SK-N-SH (cell line): ENCODE measurements at regions not wholly inside any gene's neighbourhood (a gene's known extent, or its start where the extent isn't known, plus 50 kb on each side); places are given as distances from the start of the nearest gene placed in this dataset.

Source experiments
- CTCF ChIA-PET: fragments of 300-600, 350-600 bp; formaldehyde crosslinking; extraction: SDS; loops from one replicate; lab custom pipeline; 2021; lab: Yijun Ruan, JAX
- POLR2A ChIA-PET: fragments of 350-600 bp; sonication (Branson Sonifier 250); formaldehyde crosslinking; extraction: SDS; loops from one replicate; lab custom pipeline; 2020; ENCODE audit warnings: antibody characterized with exemption, inconsistent platforms; lab: Yijun Ruan, JAX
- DNase-seq: peaks from one replicate; pipeline ENCODE4 v3.0.0; 2012
- H2AFZ ChIP-seq: fragments of 200-600 bp; sonication (generic); 2 replicates; pipeline ENCODE4 v1.8.1; 2016; ENCODE audit warnings: antibody characterized with exemption, mild to moderate bottlenecking, low read depth
- H3F3A ChIP-seq: fragments of 200-600 bp; sonication (generic); replicated peaks from 2 replicates; pipeline ENCODE3; 2016; ENCODE audit warnings: antibody characterized with exemption, mild to moderate bottlenecking; ENCODE audit not compliant: insufficient read depth
- H3K27ac ChIP-seq, 2 experiments: fragments of 200-500 bp in 1 of 2; fragments of 200-600 bp in 1 of 2; sonication (Bioruptor generic) in 1 of 2; sonication (generic), shearing (Covaris generic) in 1 of 2; 2 replicates each; pipeline versions ENCODE4 v1.5.1 to v1.6.1; 2014 to 2016; ENCODE audit warnings: low read depth in 2 of 2, inconsistent platforms in 1 of 2, low read length in 1 of 2, mild to moderate bottlenecking in 1 of 2, mixed read lengths in 1 of 2
- H3K27me3 ChIP-seq: fragments of 200-600 bp; sonication (generic), shearing (Covaris generic); 2 replicates; pipeline ENCODE4 v1.6.1; 2016; ENCODE audit warnings: mixed run types; ENCODE audit not compliant: insufficient read depth
- H3K36me3 ChIP-seq, 2 experiments: fragments of 200-500 bp in 1 of 2; fragments of 200-600 bp in 1 of 2; sonication (Bioruptor generic) in 1 of 2; sonication (generic) in 1 of 2; replicated peaks in 1 of 2; 2 replicates each; pipeline versions ENCODE3 to v1.5.1; 2014 to 2016; ENCODE audit warnings: low read length in 1 of 2, mild to moderate bottlenecking in 1 of 2; ENCODE audit not compliant: insufficient read depth in 2 of 2, control insufficient read depth in 1 of 2
- H3K4me1 ChIP-seq, 2 experiments: fragments of 200-500 bp in 1 of 2; fragments of 200-600 bp in 1 of 2; sonication (Bioruptor generic) in 1 of 2; sonication (generic), shearing (Covaris generic) in 1 of 2; 2 replicates each; pipeline versions ENCODE4 v1.5.1 to v1.6.1; 2014 to 2016; ENCODE audit warnings: low read depth in 1 of 2, low read length in 1 of 2, mixed run types in 1 of 2; ENCODE audit not compliant: insufficient read depth in 2 of 2, control insufficient read depth in 1 of 2
- H3K4me2 ChIP-seq: fragments of 200-600 bp; sonication (generic), shearing (Covaris generic); 2 replicates; pipeline ENCODE4 v1.6.1; 2017; ENCODE audit warnings: mixed run types
- H3K4me3 ChIP-seq, 2 experiments: fragments of 200-500 bp in 1 of 2; fragments of 200-600 bp in 1 of 2; sonication (Bioruptor generic) in 1 of 2; sonication (generic), shearing (Covaris generic) in 1 of 2; 2 replicates each; pipeline versions ENCODE4 v1.5.1 to v1.8.1; 2014 to 2016; ENCODE audit warnings: low read depth in 2 of 2, inconsistent platforms in 1 of 2, low read length in 1 of 2, mild to moderate bottlenecking in 1 of 2, mixed read lengths in 1 of 2, moderate library complexity in 1 of 2
- H3K79me2 ChIP-seq: fragments of 200-600 bp; sonication (generic); 2 replicates; pipeline ENCODE4 v1.8.1; 2017; ENCODE audit warnings: mild to moderate bottlenecking; ENCODE audit not compliant: insufficient read depth
- H3K9ac ChIP-seq: fragments of 200-600 bp; sonication (generic); 2 replicates; pipeline ENCODE4 v1.6.1; 2017; ENCODE audit warnings: mixed run types
- H3K9me2 ChIP-seq: fragments of 200-600 bp; sonication (generic); 2 replicates; pipeline ENCODE4 v1.6.1; 2017; ENCODE audit warnings: mixed run types
- H3K9me3 ChIP-seq: fragments of 200-600 bp; sonication (generic); 2 replicates; pipeline ENCODE4 v1.6.1; 2017; ENCODE audit warnings: mixed run types, mild to moderate bottlenecking, moderate library complexity
- H4K20me1 ChIP-seq: fragments of 200-600 bp; sonication (generic); 2 replicates; pipeline ENCODE4 v1.6.1; 2017; ENCODE audit warnings: mild to moderate bottlenecking, mixed run types; ENCODE audit not compliant: insufficient read depth
- CHD2 ChIP-seq: fragments of 150-350 bp; IDR thresholded peaks from 2 replicates; pipeline ENCODE4 v1.6.1; 2018; ENCODE audit warnings: low read length; ENCODE audit not compliant: partially characterized antibody
- GATA2 ChIP-seq: sonication (generic); formaldehyde crosslinking; IDR thresholded peaks from 2 replicates; pipeline ENCODE4 v1.5.0; 2020; ENCODE audit warnings: mild to moderate bottlenecking, missing genetic modification reagents
- MEF2A ChIP-seq: IDR thresholded peaks from 2 replicates; pipeline ENCODE4 v1.4.0; 2012; ENCODE audit warnings: low read depth, borderline replicate concordance
- MXI1 ChIP-seq: IDR thresholded peaks from 2 replicates; pipeline ENCODE4 v1.6.1; 2012; ENCODE audit warnings: mild to moderate bottlenecking, low read depth, low read length, improper control_type of control experiment
- NRF1 ChIP-seq: IDR thresholded peaks from 2 replicates; pipeline ENCODE4 v1.6.1; 2012; ENCODE audit warnings: low read depth, mild to moderate bottlenecking, low read length
- POLR2AphosphoS5 ChIP-seq: IDR thresholded peaks from 2 replicates; pipeline ENCODE4 v1.6.1; 2012; ENCODE audit warnings: low read depth, low read length
- RAD21 ChIP-seq: IDR thresholded peaks from 2 replicates; pipeline ENCODE4 v1.6.1; 2012; ENCODE audit warnings: mild to moderate bottlenecking, low read length
- RXRA ChIP-seq: IDR thresholded peaks from 2 replicates; pipeline ENCODE4 v1.4.0; 2012; ENCODE audit warnings: low read depth, mild to moderate bottlenecking, borderline replicate concordance
- SMC3 ChIP-seq: IDR thresholded peaks from 2 replicates; pipeline ENCODE4 v1.6.1; 2012; ENCODE audit warnings: low read depth, low read length, improper control_type of control experiment
- TCF12 ChIP-seq: IDR thresholded peaks from 2 replicates; pipeline ENCODE4 v1.4.0; 2012
- TEAD4 ChIP-seq: IDR thresholded peaks from 2 replicates; pipeline ENCODE4 v1.4.0; 2012; ENCODE audit warnings: mild to moderate bottlenecking, borderline replicate concordance; ENCODE audit not compliant: insufficient read depth
- YY1 ChIP-seq: IDR thresholded peaks from 2 replicates; pipeline ENCODE4 v1.4.0; 2012; ENCODE audit warnings: low read depth, mild to moderate bottlenecking
- ZBTB33 ChIP-seq: IDR thresholded peaks from 2 replicates; pipeline ENCODE4 v1.4.0; 2012; ENCODE audit warnings: low read depth, borderline replicate concordance
- WGBS: methylation state at CpG from one replicate; pipeline ENCODE4 v1.1.6; 2017; ENCODE audit warnings: low lambda C conversion rate; 5-methylcytosine and 5-hydroxymethylcytosine counted together
- TF ChIP-seq, protein P1 (sequence below): fragments of 150-350 bp; IDR thresholded peaks from 2 replicates; pipeline ENCODE4 v1.6.1; 2017; ENCODE audit warnings: antibody characterized with exemption, low read length, low read depth, borderline replicate concordance
- TF ChIP-seq, protein P2 (sequence below): IDR thresholded peaks from 2 replicates; pipeline ENCODE4; 2012
- TF ChIP-seq, protein P3 (sequence below): IDR thresholded peaks from 2 replicates; pipeline ENCODE4 v1.4.0; 2012; ENCODE audit warnings: low read depth

DNA sequence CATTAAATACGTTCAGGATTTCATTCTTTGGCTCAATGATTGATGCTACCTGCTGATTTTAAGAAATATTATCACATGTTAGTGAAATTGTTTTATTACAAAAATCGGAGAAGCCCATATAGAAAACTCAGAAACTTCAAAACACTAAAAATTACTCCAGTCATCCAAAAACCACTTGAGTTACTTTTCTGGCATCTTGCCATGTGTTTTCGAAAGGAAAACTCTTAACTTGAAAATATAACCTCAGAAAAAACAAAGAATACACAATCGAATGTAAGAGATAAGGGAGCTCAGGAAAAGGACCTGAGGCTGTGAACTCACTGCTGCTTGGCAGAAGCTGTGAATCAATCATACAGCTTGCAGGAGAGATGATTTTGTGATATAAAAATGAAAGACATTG is 151.3 kb upstream of the SLITRK3 start:
- Histone ChIP-seq H2AFZ (no peak overlapping the region), H3K9ac (no peak overlapping the region), H3K79me2 (no peaks in the 10 kb centered on the region), H3F3A (no peaks in the 10 kb centered on the region), H4K20me1 (no peaks in the 10 kb centered on the region)
- DNase-seq = no peak
- TF ChIP-seq NRF1 = no peak
- no peak for TF ChIP-seq POLR2AphosphoS5
- TF ChIP-seq, protein P1, sequence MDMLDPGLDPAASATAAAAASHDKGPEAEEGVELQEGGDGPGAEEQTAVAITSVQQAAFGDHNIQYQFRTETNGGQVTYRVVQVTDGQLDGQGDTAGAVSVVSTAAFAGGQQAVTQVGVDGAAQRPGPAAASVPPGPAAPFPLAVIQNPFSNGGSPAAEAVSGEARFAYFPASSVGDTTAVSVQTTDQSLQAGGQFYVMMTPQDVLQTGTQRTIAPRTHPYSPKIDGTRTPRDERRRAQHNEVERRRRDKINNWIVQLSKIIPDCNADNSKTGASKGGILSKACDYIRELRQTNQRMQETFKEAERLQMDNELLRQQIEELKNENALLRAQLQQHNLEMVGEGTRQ = no peak
- no peak for TF ChIP-seq MEF2A
- TF ChIP-seq TEAD4 = no peak
- no peak for TF ChIP-seq YY1
- TF ChIP-seq, all 33 proteins: peak for 0
- H3K4me1 ChIP-seq = no peaks in the 10 kb centered on the region
- no peaks in the 10 kb centered on the region for H3K9me3 ChIP-seq
- no peaks in the 10 kb centered on the region for H3K27me3 ChIP-seq
- H3K9me2 ChIP-seq = no peaks in the 10 kb centered on the region
- H3K36me3 ChIP-seq = no peaks in the 10 kb centered on the region
- ChIA-PET CTCF (no interaction called here), POLR2A (no interaction called here)
- no peak overlapping the region for H3K4me3 ChIP-seq
- no peak overlapping the region for H3K4me2 ChIP-seq
- H3K27ac ChIP-seq = no peak overlapping the region
- WGBS = 22% methylated on average over 4 of the region's 4 CpGs

DNA sequence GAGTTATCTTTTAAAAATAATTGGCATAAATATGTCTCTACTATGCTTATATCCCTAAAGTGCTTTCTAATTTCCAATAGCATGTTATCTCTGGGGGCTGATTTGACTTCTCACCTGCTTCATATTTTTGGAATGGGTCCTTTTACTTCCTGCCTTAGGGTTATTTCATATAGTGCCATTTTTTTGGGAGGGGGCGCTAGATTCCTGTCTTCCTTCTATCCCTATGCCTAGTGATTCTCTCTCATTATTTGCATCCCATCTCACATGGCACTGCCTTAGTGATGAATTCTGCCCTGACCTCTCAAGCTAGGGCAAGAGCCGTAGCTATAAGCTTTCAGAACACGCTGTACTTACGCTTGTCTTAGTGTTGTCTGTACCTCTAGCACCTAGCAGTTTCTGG is 150.3 kb upstream of the SLITRK3 start:
- H3K4me2 ChIP-seq = no peak overlapping the region
- TF ChIP-seq TCF12 = no peak
- TF ChIP-seq, protein P1 = no peak
- no peak for TF ChIP-seq SMC3
- no peak for TF ChIP-seq MXI1
- TF ChIP-seq, protein P2, sequence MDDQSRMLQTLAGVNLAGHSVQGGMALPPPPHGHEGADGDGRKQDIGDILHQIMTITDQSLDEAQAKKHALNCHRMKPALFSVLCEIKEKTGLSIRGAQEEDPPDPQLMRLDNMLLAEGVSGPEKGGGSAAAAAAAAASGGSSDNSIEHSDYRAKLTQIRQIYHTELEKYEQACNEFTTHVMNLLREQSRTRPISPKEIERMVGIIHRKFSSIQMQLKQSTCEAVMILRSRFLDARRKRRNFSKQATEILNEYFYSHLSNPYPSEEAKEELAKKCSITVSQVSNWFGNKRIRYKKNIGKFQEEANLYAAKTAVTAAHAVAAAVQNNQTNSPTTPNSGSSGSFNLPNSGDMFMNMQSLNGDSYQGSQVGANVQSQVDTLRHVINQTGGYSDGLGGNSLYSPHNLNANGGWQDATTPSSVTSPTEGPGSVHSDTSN = no peak
- no peak for TF ChIP-seq RAD21
- TF ChIP-seq, protein P3, sequence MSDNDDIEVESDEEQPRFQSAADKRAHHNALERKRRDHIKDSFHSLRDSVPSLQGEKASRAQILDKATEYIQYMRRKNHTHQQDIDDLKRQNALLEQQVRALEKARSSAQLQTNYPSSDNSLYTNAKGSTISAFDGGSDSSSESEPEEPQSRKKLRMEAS = no peak
- TF ChIP-seq CHD2 = no peak
- TF ChIP-seq RXRA = no peak
- TF ChIP-seq GATA2 (CRISPR knock-in tag) = no peak
- no peak for TF ChIP-seq MEF2A
- TF ChIP-seq ZBTB33 = no peak
- TF ChIP-seq NRF1 = no peak
- no peaks in the 10 kb centered on the region for H3K36me3 ChIP-seq
- no peaks in the 10 kb centered on the region for H4K20me1 ChIP-seq
- H2AFZ ChIP-seq = no peak overlapping the region
- no peak overlapping the region for H3K9ac ChIP-seq
- no peak for DNase-seq
- no peak overlapping the region for H3K4me3 ChIP-seq
- H3K9me2 ChIP-seq = no peaks in the 10 kb centered on the region
- no peaks in the 10 kb centered on the region for H3K9me3 ChIP-seq
- CTCF ChIA-PET = no interaction called here
- H3F3A ChIP-seq = no peaks in the 10 kb centered on the region
- no peaks in the 10 kb centered on the region for H3K27me3 ChIP-seq
- no peaks in the 10 kb centered on the region for H3K79me2 ChIP-seq
- POLR2A ChIA-PET = no interaction called here
- no peak overlapping the region for H3K27ac ChIP-seq
- no peaks in the 10 kb centered on the region for H3K4me1 ChIP-seq
- 10% methylated on average over 4 of the region's 4 CpGs for WGBS
